AG09319 (cell line): ENCODE measurements at regions not wholly inside any gene's neighbourhood (a gene's known extent, or its start where the extent isn't known, plus 50 kb on each side); places are given as distances from the start of the nearest gene placed in this dataset.
A peak's percentile ranks its signal among the peaks of the same experiment; 100 is the strongest.

ENCODE experiments used
- DNase-seq: peaks from one replicate; pipeline ENCODE4 v3.0.0-alpha.2; 2010; ENCODE audit warnings: low read depth; ENCODE audit errors: extremely low read depth
- TF ChIP-seq, protein P1 (sequence below): IDR thresholded peaks from 2 replicates; pipeline ENCODE4 v1.5.1; 2011; ENCODE audit warnings: low read depth, mild to moderate bottlenecking, inconsistent platforms, low read length, moderate library complexity

DNA sequence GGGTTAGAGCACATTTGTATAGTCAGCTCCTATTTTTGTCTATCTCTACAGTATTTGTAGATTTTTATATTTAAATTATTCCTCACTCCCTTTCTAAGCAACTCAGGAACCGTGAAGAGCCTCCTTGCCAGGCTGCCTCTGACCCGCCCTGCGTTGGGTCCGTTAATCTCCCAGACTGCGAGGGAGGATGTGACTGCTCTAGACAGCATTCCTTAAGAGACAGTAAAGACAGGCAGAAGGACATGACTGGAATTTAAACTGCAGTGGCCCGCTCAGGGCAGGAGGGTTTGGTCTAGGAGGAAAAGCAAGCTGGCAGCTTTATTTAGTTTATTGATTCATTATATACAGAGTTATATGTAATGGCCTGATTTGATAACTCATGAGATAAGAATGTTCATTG, 413.7 kb downstream of the TMEM135 start:
- TF ChIP-seq, protein P1, sequence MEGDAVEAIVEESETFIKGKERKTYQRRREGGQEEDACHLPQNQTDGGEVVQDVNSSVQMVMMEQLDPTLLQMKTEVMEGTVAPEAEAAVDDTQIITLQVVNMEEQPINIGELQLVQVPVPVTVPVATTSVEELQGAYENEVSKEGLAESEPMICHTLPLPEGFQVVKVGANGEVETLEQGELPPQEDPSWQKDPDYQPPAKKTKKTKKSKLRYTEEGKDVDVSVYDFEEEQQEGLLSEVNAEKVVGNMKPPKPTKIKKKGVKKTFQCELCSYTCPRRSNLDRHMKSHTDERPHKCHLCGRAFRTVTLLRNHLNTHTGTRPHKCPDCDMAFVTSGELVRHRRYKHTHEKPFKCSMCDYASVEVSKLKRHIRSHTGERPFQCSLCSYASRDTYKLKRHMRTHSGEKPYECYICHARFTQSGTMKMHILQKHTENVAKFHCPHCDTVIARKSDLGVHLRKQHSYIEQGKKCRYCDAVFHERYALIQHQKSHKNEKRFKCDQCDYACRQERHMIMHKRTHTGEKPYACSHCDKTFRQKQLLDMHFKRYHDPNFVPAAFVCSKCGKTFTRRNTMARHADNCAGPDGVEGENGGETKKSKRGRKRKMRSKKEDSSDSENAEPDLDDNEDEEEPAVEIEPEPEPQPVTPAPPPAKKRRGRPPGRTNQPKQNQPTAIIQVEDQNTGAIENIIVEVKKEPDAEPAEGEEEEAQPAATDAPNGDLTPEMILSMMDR: no peak
- DNase-seq: no peak

DNA sequence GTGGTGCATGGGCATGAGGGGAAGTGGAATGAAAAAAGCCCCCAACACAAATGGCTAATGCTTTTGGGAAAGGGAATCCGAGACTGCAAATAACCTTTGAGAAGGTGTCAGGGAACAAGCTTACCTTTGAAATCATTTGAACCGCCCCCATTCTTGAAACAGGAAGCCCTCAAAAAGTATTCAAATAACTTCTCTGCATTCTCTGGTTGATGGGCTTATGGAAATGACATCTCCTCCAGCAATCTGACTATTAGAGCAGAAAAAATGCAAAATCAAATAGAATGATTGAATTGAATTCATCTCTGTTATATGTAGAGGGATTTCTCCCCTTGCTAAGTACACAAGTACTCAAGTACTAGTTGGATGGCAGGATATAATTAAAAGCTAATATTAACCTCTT, 409.9 kb downstream of the TMEM135 start:
- DNase-seq: no peak
- TF ChIP-seq, protein P1: no peak

DNA sequence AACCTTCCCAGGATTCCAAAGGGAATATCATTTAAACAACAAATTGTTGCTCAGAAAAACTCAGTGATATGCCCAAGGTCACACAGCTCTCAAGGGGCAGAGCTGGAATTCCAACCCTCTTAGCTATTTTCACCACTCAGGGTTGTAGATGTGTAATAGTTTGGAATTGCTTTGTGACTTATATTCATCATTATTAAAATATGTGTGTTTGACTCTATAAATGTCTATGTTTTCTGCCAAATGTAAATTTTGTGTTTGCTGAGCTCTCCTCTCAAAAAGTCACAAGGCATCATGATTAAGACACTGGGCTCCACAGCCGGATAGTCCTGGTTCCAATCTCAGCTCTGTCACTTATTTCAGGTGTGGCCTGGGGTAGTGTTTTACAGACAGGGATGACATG, 407.3 kb downstream of the TMEM135 start:
- DNase-seq: no peak
- TF ChIP-seq, protein P1: no peak

DNA sequence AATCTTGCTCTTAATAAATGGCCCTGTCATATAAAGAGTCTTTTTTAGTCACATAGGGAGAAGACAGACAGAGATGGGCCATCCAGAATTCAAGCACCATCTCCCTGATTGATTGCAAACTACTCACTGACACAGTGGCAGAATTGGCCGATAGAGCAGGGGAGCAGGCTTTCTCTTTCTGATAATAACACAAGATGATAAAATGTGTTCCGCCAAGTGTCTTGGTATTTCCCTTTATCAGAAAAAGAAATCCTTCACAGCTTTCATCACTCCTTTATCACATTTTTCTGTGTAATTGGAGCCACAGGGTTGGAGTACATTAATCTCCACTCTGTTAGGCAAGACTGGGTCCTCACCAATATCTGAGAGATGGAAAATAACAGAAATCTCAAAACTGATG, 406.0 kb downstream of the TMEM135 start:
- no peak for DNase-seq
- TF ChIP-seq, protein P1: no peak

GRCh38 chr11:87440076-87440770, 402.5 kb downstream of the TMEM135 start:
- peak; percentile 25 for DNase-seq
- TF ChIP-seq, protein P1: no peak

GRCh38 chr11:87438416-87438815, 400.7 kb downstream of the TMEM135 start:
- TF ChIP-seq, protein P1: no peak
- no peak for DNase-seq

- TF ChIP-seq, protein P1: no peak
- peak; percentile 15 for DNase-seq
These were observed 400.1 kb downstream of the TMEM135 start for GRCh38 chr11:87437844-87438223.
